Activated naive CD4-positive, alpha-beta T cell treated with anti-CD3 and anti-CD28 coated beads, Interleukin-2, amount 50 U/mL, for 72 hours (primary cell): ENCODE measurements at regions not wholly inside any gene's neighbourhood (a gene's known extent, or its start where the extent isn't known, plus 50 kb on each side); places are given as distances from the start of the nearest gene placed in this dataset.

ENCODE experiments used
- ATAC-seq, 2 donors: fragments of 150-1000 bp; cut with Tn5 transposase; 2 replicates each; pipeline ENCODE4 v1.10.0; 2021; ENCODE audit warnings: mild to moderate bottlenecking in 2 of 2, moderate library complexity in 2 of 2
- DNase-seq, 2 donors: peaks; one replicate each; pipeline ENCODE4 v3.0.0; 2021 to 2022; ENCODE audit warnings: low spot score in 2 of 2
- H3K27ac Mint-ChIP-seq, 2 donors: one replicate each; pipeline ENCODE4 v1.8.0; 2022; ENCODE audit warnings: mild to moderate bottlenecking in 2 of 2, mixed read lengths in 2 of 2
- H3K36me3 Mint-ChIP-seq, 2 donors: one replicate each; pipeline ENCODE4 v1.8.0; 2022; ENCODE audit warnings: mixed read lengths in 2 of 2
- H3K9me3 Mint-ChIP-seq, 2 donors: one replicate each; pipeline ENCODE4 v1.8.0; 2022; ENCODE audit warnings: mixed read lengths in 2 of 2

- ATAC-seq (no peak), DNase-seq (no peak)
- H3K36me3 Mint-ChIP-seq, result peaks cover 0 to 10% of the 10 kb centered on the region in 2 donors
- peaks cover 0 to 5% of the 10 kb centered on the region in 2 donors for H3K9me3 Mint-ChIP-seq
- H3K27ac Mint-ChIP-seq, result no peak overlapping the region
These were observed 588.9 kb downstream of the ZNF674 start for GRCh38 chrX:45956191-45956870.

- Mint-ChIP-seq H3K9me3 (peaks cover 0 to 5% of the 10 kb centered on the region in 2 donors), H3K27ac (no peak overlapping the region), H3K36me3 (peaks cover 0 to 8% of the 10 kb centered on the region in 2 donors)
- ATAC-seq (no peak), DNase-seq (no peak)
These were observed 589.6 kb downstream of the ZNF674 start for GRCh38 chrX:45955661-45956060.

- H3K9me3 Mint-ChIP-seq, result no peaks in the 10 kb centered on the region
- DNase-seq, result no peak
- H3K36me3 Mint-ChIP-seq, result no peaks in the 10 kb centered on the region
- H3K27ac Mint-ChIP-seq, result no peak overlapping the region
- ATAC-seq, result no peak
These were observed 591.2 kb downstream of the ZNF674 start for GRCh38 chrX:45954026-45954425.

- no peak overlapping the region for H3K27ac Mint-ChIP-seq
- ATAC-seq, result no peak
- no peak for DNase-seq
- H3K36me3 Mint-ChIP-seq, result no peaks in the 10 kb centered on the region
- no peaks in the 10 kb centered on the region for H3K9me3 Mint-ChIP-seq
These were observed 593.2 kb downstream of the ZNF674 start for GRCh38 chrX:45952030-45952429.

- H3K27ac Mint-ChIP-seq, result no peak overlapping the region
- H3K9me3 Mint-ChIP-seq, result peaks cover 0 to 4% of the 10 kb centered on the region in 2 donors
- ATAC-seq, result peak in 1 of 2 donors; percentile 67
- no peak for DNase-seq
- peaks cover 0 to 5% of the 10 kb centered on the region in 2 donors for H3K36me3 Mint-ChIP-seq
These were observed 609.8 kb downstream of the ZNF674 start for GRCh38 chrX:45935408-45935807.

GRCh38 chrX:45912316-45912715 is 632.9 kb downstream of the ZNF674 start:
- H3K9me3 Mint-ChIP-seq, result no peaks in the 10 kb centered on the region
- ATAC-seq, result no peak

GRCh38 chrX:45907786-45908185 is 637.4 kb downstream of the ZNF674 start:
- no peak for DNase-seq
- Mint-ChIP-seq H3K36me3 (no peaks in the 10 kb centered on the region), H3K9me3 (no peaks in the 10 kb centered on the region), H3K27ac (no peak overlapping the region)
- no peak for ATAC-seq

More at GRCh38 chrX:45912316-45912715, 632.9 kb downstream of the ZNF674 start:
- Mint-ChIP-seq H3K27ac (no peak overlapping the region), H3K36me3 (no peaks in the 10 kb centered on the region)
- no peak for DNase-seq

GRCh38 chrX:45903781-45904201 is 641.4 kb downstream of the ZNF674 start:
- H3K9me3 Mint-ChIP-seq, result no peaks in the 10 kb centered on the region
- no peak overlapping the region for H3K27ac Mint-ChIP-seq
- DNase-seq (no peak), ATAC-seq (no peak)
- no peaks in the 10 kb centered on the region for H3K36me3 Mint-ChIP-seq

- DNase-seq (no peak), ATAC-seq (no peak)
- no peaks in the 10 kb centered on the region for H3K36me3 Mint-ChIP-seq
- no peaks in the 10 kb centered on the region for H3K9me3 Mint-ChIP-seq
- no peak overlapping the region for H3K27ac Mint-ChIP-seq
These were observed 644.2 kb downstream of the ZNF674 start for GRCh38 chrX:45900766-45901615.

GRCh38 chrX:45894864-45895645 is 650.2 kb downstream of the ZNF674 start:
- H3K36me3 Mint-ChIP-seq, result no peaks in the 10 kb centered on the region
- no peaks in the 10 kb centered on the region for H3K9me3 Mint-ChIP-seq
- DNase-seq (no peak), ATAC-seq (no peak)
- H3K27ac Mint-ChIP-seq, result no peak overlapping the region

- DNase-seq, result no peak
These were observed 655.8 kb downstream of the ZNF674 start for GRCh38 chrX:45889471-45889870.

GRCh38 chrX:45888518-45888917 is 656.7 kb downstream of the ZNF674 start:
- ATAC-seq, result no peak
- no peak for DNase-seq
- Mint-ChIP-seq H3K36me3 (no peaks in the 10 kb centered on the region), H3K9me3 (no peaks in the 10 kb centered on the region), H3K27ac (no peak overlapping the region)

More at GRCh38 chrX:45889471-45889870, 655.8 kb downstream of the ZNF674 start:
- Mint-ChIP-seq H3K9me3 (no peaks in the 10 kb centered on the region), H3K36me3 (no peaks in the 10 kb centered on the region), H3K27ac (no peak overlapping the region)
- no peak for ATAC-seq

GRCh38 chrX:45885931-45886330 is 659.3 kb downstream of the ZNF674 start:
- Mint-ChIP-seq H3K9me3 (no peaks in the 10 kb centered on the region), H3K27ac (no peak overlapping the region), H3K36me3 (no peaks in the 10 kb centered on the region)
- no peak for DNase-seq
- ATAC-seq, result no peak

GRCh38 chrX:45879512-45879911 is 665.7 kb downstream of the ZNF674 start:
- ATAC-seq (no peak), DNase-seq (no peak)
- H3K9me3 Mint-ChIP-seq, result no peaks in the 10 kb centered on the region
- no peaks in the 10 kb centered on the region for H3K36me3 Mint-ChIP-seq
- no peak overlapping the region for H3K27ac Mint-ChIP-seq

GRCh38 chrX:45876206-45876605 is 669.0 kb downstream of the ZNF674 start:
- ATAC-seq, result no peak
- DNase-seq, result no peak
- H3K27ac Mint-ChIP-seq, result no peak overlapping the region
- no peaks in the 10 kb centered on the region for H3K36me3 Mint-ChIP-seq
- H3K9me3 Mint-ChIP-seq, result no peaks in the 10 kb centered on the region

- no peak for DNase-seq
- no peak for ATAC-seq
- H3K9me3 Mint-ChIP-seq, result no peaks in the 10 kb centered on the region
- H3K27ac Mint-ChIP-seq, result no peak overlapping the region
- H3K36me3 Mint-ChIP-seq, result no peaks in the 10 kb centered on the region
These were observed 671.4 kb downstream of the ZNF674 start for GRCh38 chrX:45873781-45874180.

GRCh38 chrX:45872480-45872879 is 671.8 kb upstream of the DIPK2B start:
- no peaks in the 10 kb centered on the region for H3K36me3 Mint-ChIP-seq
- ATAC-seq, result peak in 1 of 2 donors; percentile 79
- H3K9me3 Mint-ChIP-seq, result no peaks in the 10 kb centered on the region
- no peak for DNase-seq
- no peak overlapping the region for H3K27ac Mint-ChIP-seq
